Parathyroid adenoma (tissue), 2 donors: ENCODE measurements at regions not wholly inside any gene's neighbourhood (a gene's known extent, or its start where the extent isn't known, plus 50 kb on each side); places are given as distances from the start of the nearest gene placed in this dataset.

Experiments used
- H2AFZ ChIP-seq: fragments of 300-600 bp; sonication (generic); one replicate; pipeline ENCODE4 v1.7.0; 2017; ENCODE audit warnings: antibody characterized with exemption, mild to moderate bottlenecking
- H3K27ac ChIP-seq: fragments of 300-600 bp; sonication (generic); one replicate; pipeline ENCODE4 v1.7.0; 2017
- H3K27me3 ChIP-seq: fragments of 300-600 bp; sonication (generic); one replicate; pipeline ENCODE4 v1.7.0; 2017; ENCODE audit warnings: low read length; ENCODE audit not compliant: control insufficient read depth, insufficient read depth
- H3K36me3 ChIP-seq: fragments of 300-600 bp; sonication (generic); one replicate; pipeline ENCODE4 v1.7.0; 2017; ENCODE audit warnings: low read length; ENCODE audit not compliant: control insufficient read depth, insufficient read depth
- H3K4me1 ChIP-seq: fragments of 300-600 bp; sonication (generic); one replicate; pipeline ENCODE4 v1.7.0; 2017; ENCODE audit warnings: control low read depth
- H3K4me2 ChIP-seq: fragments of 300-600 bp; sonication (generic); one replicate; pipeline ENCODE4 v1.7.0; 2017; ENCODE audit warnings: low read length
- H3K4me3 ChIP-seq: fragments of 300-600 bp; sonication (generic); one replicate; pipeline ENCODE4 v1.7.0; 2017; ENCODE audit warnings: low read depth, low read length
- H3K79me2 ChIP-seq: fragments of 300-600 bp; sonication (generic); one replicate; pipeline ENCODE4 v1.7.0; 2017; ENCODE audit warnings: control low read depth
- H3K9ac ChIP-seq: fragments of 300-600 bp; sonication (generic); one replicate; pipeline ENCODE4 v1.7.0; 2017; ENCODE audit warnings: mild to moderate bottlenecking
- H3K9me3 ChIP-seq: fragments of 300-600 bp; sonication (generic); one replicate; pipeline ENCODE4 v1.7.0; 2017; ENCODE audit warnings: low read length; ENCODE audit not compliant: control insufficient read depth
- CTCF ChIP-seq: fragments of 300-600 bp; sonication (generic); IDR thresholded peaks from one replicate; pipeline ENCODE4 v1.7.0; 2017; ENCODE audit warnings: antibody characterized with exemption, mild to moderate bottlenecking
- donor health status: primary hyperparathyroidism.

GRCh38 chr5:174185506-174185905 lies 140.0 kb downstream of the NSG2 start:
- Histone ChIP-seq H3K27ac (no peak overlapping the region), H3K36me3 (no peaks in the 10 kb centered on the region), H3K4me1 (no peaks in the 10 kb centered on the region), H3K9ac (no peak overlapping the region), H3K79me2 (no peaks in the 10 kb centered on the region), H3K4me3 (no peak overlapping the region), H2AFZ (no peak overlapping the region), H3K9me3 (no peaks in the 10 kb centered on the region), H3K4me2 (no peak overlapping the region), H3K27me3 (no peaks in the 10 kb centered on the region)
- no peak for TF ChIP-seq CTCF

- H3K79me2 ChIP-seq: no peaks in the 10 kb centered on the region
- TF ChIP-seq CTCF: no peak
Measured at GRCh38 chr5:174186096-174186695, 140.7 kb downstream of the NSG2 start.

GRCh38 chr5:174187001-174187400 lies 141.5 kb downstream of the NSG2 start:
- Histone ChIP-seq H3K4me3 (no peak overlapping the region), H3K79me2 (no peaks in the 10 kb centered on the region), H3K27ac (no peak overlapping the region), H3K27me3 (no peaks in the 10 kb centered on the region), H3K9ac (no peak overlapping the region), H2AFZ (no peak overlapping the region), H3K36me3 (no peaks in the 10 kb centered on the region), H3K4me1 (no peaks in the 10 kb centered on the region), H3K9me3 (no peaks in the 10 kb centered on the region), H3K4me2 (no peak overlapping the region)
- no peak for TF ChIP-seq CTCF

More at GRCh38 chr5:174186096-174186695, 140.7 kb downstream of the NSG2 start:
- no peak overlapping the region for H3K4me2 ChIP-seq
- H3K4me3 ChIP-seq: no peak overlapping the region
- no peaks in the 10 kb centered on the region for H3K27me3 ChIP-seq
- H3K4me1 ChIP-seq: no peaks in the 10 kb centered on the region
- no peak overlapping the region for H2AFZ ChIP-seq
- no peaks in the 10 kb centered on the region for H3K36me3 ChIP-seq
- H3K9me3 ChIP-seq: no peaks in the 10 kb centered on the region
- no peak overlapping the region for H3K9ac ChIP-seq
- no peak overlapping the region for H3K27ac ChIP-seq

GRCh38 chr5:174187481-174187880 lies 142.0 kb downstream of the NSG2 start:
- Histone ChIP-seq H3K79me2 (no peaks in the 10 kb centered on the region), H2AFZ (no peak overlapping the region), H3K36me3 (no peaks in the 10 kb centered on the region), H3K27me3 (no peaks in the 10 kb centered on the region), H3K27ac (no peak overlapping the region), H3K9ac (no peak overlapping the region), H3K4me1 (no peaks in the 10 kb centered on the region), H3K4me3 (no peak overlapping the region), H3K4me2 (no peak overlapping the region), H3K9me3 (no peaks in the 10 kb centered on the region)
- TF ChIP-seq CTCF: no peak

GRCh38 chr5:174188295-174188694 lies 142.8 kb downstream of the NSG2 start:
- H3K9me3 ChIP-seq: no peaks in the 10 kb centered on the region
- H2AFZ ChIP-seq: no peak overlapping the region
- TF ChIP-seq CTCF: no peak
- no peak overlapping the region for H3K4me3 ChIP-seq
- H3K27me3 ChIP-seq: no peaks in the 10 kb centered on the region
- H3K4me1 ChIP-seq: no peaks in the 10 kb centered on the region
- H3K27ac ChIP-seq: no peak overlapping the region
- H3K79me2 ChIP-seq: no peaks in the 10 kb centered on the region
- H3K4me2 ChIP-seq: no peak overlapping the region
- no peak overlapping the region for H3K9ac ChIP-seq
- no peaks in the 10 kb centered on the region for H3K36me3 ChIP-seq
